Stomach (tissue), 4 donors: ENCODE measurements at regions not wholly inside any gene's neighbourhood (a gene's known extent, or its start where the extent isn't known, plus 50 kb on each side); places are given as distances from the start of the nearest gene placed in this dataset.

ENCODE experiments used
- EP300 ChIP-seq: sonication (generic); formaldehyde crosslinking; IDR thresholded peaks from one replicate; pipeline ENCODE4 v1.6.1; 2017; ENCODE audit warnings: antibody characterized with exemption
- POLR2A ChIP-seq, 4 donors: fragments of 450-650 bp; IDR thresholded peaks; one replicate each; pipeline ENCODE4 v1.6.1; 2016; ENCODE audit warnings: antibody characterized with exemption in 4 of 4, control low read depth in 2 of 4, mild to moderate bottlenecking in 1 of 4, moderate library complexity in 1 of 4
- POLR2AphosphoS5 ChIP-seq, 3 donors: sonication (generic); formaldehyde crosslinking; IDR thresholded peaks; one replicate each; pipeline ENCODE4 v1.6.1; 2016; ENCODE audit warnings: antibody characterized with exemption in 3 of 3
- TF ChIP-seq, protein P1 (sequence below), 7 experiments: fragments of 450-650 bp in 4 of 7; fragments of 200-600 bp in 3 of 7; sonication (generic) in 3 of 7; IDR thresholded peaks; one replicate each; pipeline ENCODE4 v1.5.1; 2016 to 2019; ENCODE audit warnings: antibody characterized with exemption in 7 of 7, control low read depth in 2 of 7, mild to moderate bottlenecking in 1 of 7

DNA sequence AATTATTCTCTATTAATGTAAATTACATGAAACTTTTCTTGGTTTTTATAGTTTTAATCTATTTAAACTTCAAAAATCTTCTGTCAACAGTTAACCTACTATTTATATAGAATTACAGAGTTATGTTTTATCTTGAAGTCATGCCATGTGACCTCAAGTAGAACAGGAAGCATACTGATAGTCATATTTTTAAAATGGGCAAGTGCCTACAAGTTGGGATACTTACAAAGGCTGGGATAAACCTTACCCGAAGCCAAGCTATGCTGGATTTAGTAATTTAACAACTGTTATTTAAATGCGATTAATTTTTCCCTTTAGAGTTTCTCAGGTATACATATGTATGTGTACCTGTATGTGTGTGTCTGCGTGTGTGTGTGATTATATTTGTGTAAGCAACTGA is 266.9 kb downstream of the RASSF9 start:
- TF ChIP-seq POLR2AphosphoS5 (IDR thresholded peaks at IDR 0.05) (no peak), POLR2A (IDR thresholded peaks at IDR 0.05) (no peak), EP300 (no peak)
- TF ChIP-seq, protein P1, sequence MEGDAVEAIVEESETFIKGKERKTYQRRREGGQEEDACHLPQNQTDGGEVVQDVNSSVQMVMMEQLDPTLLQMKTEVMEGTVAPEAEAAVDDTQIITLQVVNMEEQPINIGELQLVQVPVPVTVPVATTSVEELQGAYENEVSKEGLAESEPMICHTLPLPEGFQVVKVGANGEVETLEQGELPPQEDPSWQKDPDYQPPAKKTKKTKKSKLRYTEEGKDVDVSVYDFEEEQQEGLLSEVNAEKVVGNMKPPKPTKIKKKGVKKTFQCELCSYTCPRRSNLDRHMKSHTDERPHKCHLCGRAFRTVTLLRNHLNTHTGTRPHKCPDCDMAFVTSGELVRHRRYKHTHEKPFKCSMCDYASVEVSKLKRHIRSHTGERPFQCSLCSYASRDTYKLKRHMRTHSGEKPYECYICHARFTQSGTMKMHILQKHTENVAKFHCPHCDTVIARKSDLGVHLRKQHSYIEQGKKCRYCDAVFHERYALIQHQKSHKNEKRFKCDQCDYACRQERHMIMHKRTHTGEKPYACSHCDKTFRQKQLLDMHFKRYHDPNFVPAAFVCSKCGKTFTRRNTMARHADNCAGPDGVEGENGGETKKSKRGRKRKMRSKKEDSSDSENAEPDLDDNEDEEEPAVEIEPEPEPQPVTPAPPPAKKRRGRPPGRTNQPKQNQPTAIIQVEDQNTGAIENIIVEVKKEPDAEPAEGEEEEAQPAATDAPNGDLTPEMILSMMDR (IDR thresholded peaks at IDR 0.05): no peak
